C4-2B (cell line): ENCODE measurements at regions not wholly inside any gene's neighbourhood (a gene's known extent, or its start where the extent isn't known, plus 50 kb on each side); places are given as distances from the start of the nearest gene placed in this dataset.

Experiments
- CTCF ChIP-seq: fragments of 450-650 bp; conservative IDR thresholded peaks from 2 replicates; pipeline ENCODE4 v1.5.1; 2017; ENCODE audit warnings: mild to moderate bottlenecking
- ZFX ChIP-seq: fragments of 450-650 bp; IDR thresholded peaks from 2 replicates; pipeline ENCODE4 v1.6.1; 2017

GRCh38 chr11:127866109-127866508 is 721.2 kb downstream of the ETS1 start:
- TF ChIP-seq ZFX (no peak), CTCF (no peak)
